AG04449 (cell line): ENCODE measurements at regions not wholly inside any gene's neighbourhood (a gene's known extent, or its start where the extent isn't known, plus 50 kb on each side); places are given as distances from the start of the nearest gene placed in this dataset.

Experiments
- CTCF ChIA-PET: fragments of 350-600 bp; formaldehyde crosslinking; extraction: SDS; loops from one replicate; lab custom pipeline; 2021; ENCODE audit warnings: antibody characterized with exemption; lab: Yijun Ruan, JAX
- POLR2A ChIA-PET: fragments of 400-600, 350-600 bp; formaldehyde crosslinking; extraction: SDS; loops from one replicate; lab custom pipeline; 2020; ENCODE audit warnings: antibody characterized with exemption, inconsistent platforms; lab: Yijun Ruan, JAX
- DNase-seq: peaks from one replicate; pipeline ENCODE4 v3.0.0-alpha.2; 2010; ENCODE audit warnings: low read depth, low spot score
- H3K4me3 ChIP-seq: 2 replicates; pipeline ENCODE4 v1.5.1; 2011; ENCODE audit warnings: low read depth, mild to moderate bottlenecking, control low read depth, low read length
- CTCF ChIP-seq: IDR thresholded peaks from one replicate; pipeline ENCODE4 v1.5.1; 2011; ENCODE audit warnings: mild to moderate bottlenecking, moderate library complexity, low read length, control low read depth, inconsistent platforms; ENCODE audit not compliant: insufficient read depth; ENCODE audit errors: missing control alignments

- CTCF ChIA-PET, result interaction anchor here (1.1 to 2.1 kb wide), 4 partner anchors 43 to 242 kb away, joined by 3 to 6 read pairs (median 4); no protein-coding TSS in a partner anchor
- H3K4me3 ChIP-seq, result no peak overlapping the region
- POLR2A ChIA-PET, result no interaction called here
- no peak for TF ChIP-seq CTCF
- DNase-seq, result no peak
Measured at GRCh38 chr11:45414088-45414487, 127.9 kb upstream of the SYT13 start.

- CTCF ChIA-PET, result interaction anchor here (2.1 kb wide), 2 partner anchors 42 to 243 kb away, joined by 6 read pairs; no protein-coding TSS in a partner anchor
- POLR2A ChIA-PET, result no interaction called here
- H3K4me3 ChIP-seq, result no peak overlapping the region
- DNase-seq, result no peak
- no peak for TF ChIP-seq CTCF
Measured at GRCh38 chr11:45413156-45413858, 127.2 kb upstream of the SYT13 start.

GRCh38 chr11:45412521-45412920 is 126.4 kb upstream of the SYT13 start:
- CTCF ChIA-PET, result interaction anchor here (1.0 to 2.1 kb wide), 6 partner anchors 13 to 359 kb away, joined by 3 to 6 read pairs (median 4); no protein-coding TSS in a partner anchor
- no peak for DNase-seq
- POLR2A ChIA-PET, result no interaction called here
- no peak for TF ChIP-seq CTCF
- no peak overlapping the region for H3K4me3 ChIP-seq

GRCh38 chr11:45412051-45412471 is 125.9 kb upstream of the SYT13 start:
- POLR2A ChIA-PET, result no interaction called here
- DNase-seq, result no peak

GRCh38 chr11:45411228-45411946 is 125.2 kb upstream of the SYT13 start:
- DNase-seq, result no peak

More at GRCh38 chr11:45412051-45412471, 125.9 kb upstream of the SYT13 start:
- no peak for TF ChIP-seq CTCF
- CTCF ChIA-PET, result interaction anchor here (1.0 to 2.1 kb wide), 6 partner anchors 12 to 359 kb away, joined by 3 to 6 read pairs (median 4); no protein-coding TSS in a partner anchor
- no peak overlapping the region for H3K4me3 ChIP-seq

More at GRCh38 chr11:45411228-45411946, 125.2 kb upstream of the SYT13 start:
- CTCF ChIA-PET, result interaction anchor here (1.0 to 2.1 kb wide), 5 partner anchors 11 to 360 kb away, joined by 3 to 6 read pairs (median 4); no protein-coding TSS in a partner anchor
- H3K4me3 ChIP-seq, result no peak overlapping the region
- TF ChIP-seq CTCF, result no peak
- POLR2A ChIA-PET, result no interaction called here
